MCF 10A (cell line): ENCODE measurements at regions not wholly inside any gene's neighbourhood (a gene's known extent, or its start where the extent isn't known, plus 50 kb on each side); places are given as distances from the start of the nearest gene placed in this dataset.

Experiments
- BruUV-seq: library from RNA; stranded (reverse); fragments of 400-500 nt; replicated peaks from 2 replicates; lab custom pipeline; 2021; lab: Mats Ljungman, UMichigan
- CTCF ChIA-PET: fragments of 300-600 bp; sonication (Branson Sonifier 250); formaldehyde crosslinking; extraction: SDS; loops from one replicate; lab custom pipeline; 2021; ENCODE audit warnings: antibody characterized with exemption, inconsistent platforms; lab: Yijun Ruan, JAX
- POLR2A ChIA-PET: fragments of 300-600, 350-650 bp; sonication (Branson Sonifier 250); formaldehyde crosslinking; extraction: SDS; loops from one replicate; lab custom pipeline; 2020; ENCODE audit warnings: antibody characterized with exemption, inconsistent platforms; lab: Yijun Ruan, JAX
- DNase-seq: peaks from one replicate; pipeline ENCODE4 v3.0.0-alpha.2; 2018; ENCODE audit not compliant: unreplicated experiment
- H3K27ac Mint-ChIP-seq: one replicate; pipeline ENCODE4 v1.8.0; 2022; ENCODE audit warnings: mild to moderate bottlenecking, low read depth, mixed read lengths; ENCODE audit not compliant: unreplicated experiment
- H3K27me3 Mint-ChIP-seq: one replicate; pipeline ENCODE4 v1.8.0; 2022; ENCODE audit warnings: mixed read lengths; ENCODE audit not compliant: insufficient read depth, unreplicated experiment
- H3K36me3 Mint-ChIP-seq: one replicate; pipeline ENCODE4 v1.8.0; 2022; ENCODE audit warnings: mild to moderate bottlenecking, moderate library complexity, mixed read lengths; ENCODE audit not compliant: insufficient read depth, unreplicated experiment
- H3K4me1 Mint-ChIP-seq: one replicate; pipeline ENCODE4 v1.8.0; 2022; ENCODE audit warnings: mixed read lengths; ENCODE audit not compliant: insufficient read depth, unreplicated experiment
- H3K4me3 Mint-ChIP-seq: one replicate; pipeline ENCODE4 v1.8.0; 2022; ENCODE audit warnings: mild to moderate bottlenecking, moderate library complexity, mixed read lengths; ENCODE audit not compliant: unreplicated experiment
- H3K9me3 Mint-ChIP-seq: one replicate; pipeline ENCODE4 v1.8.0; 2022; ENCODE audit warnings: mixed read lengths; ENCODE audit not compliant: unreplicated experiment
- intact Hi-C: fragments of 100-400 bp; cut with micrococcal nuclease; formaldehyde crosslinking; loops from 2 replicates; pipeline ENCODE4 v1.14.1; 2022
- TF ChIP-seq, protein P1 (sequence below): fragments of 200-600 bp; IDR thresholded peaks from one replicate; pipeline ENCODE4 v1.8.0; 2022; ENCODE audit warnings: antibody characterized with exemption, mild to moderate bottlenecking; ENCODE audit not compliant: unreplicated experiment

DNA sequence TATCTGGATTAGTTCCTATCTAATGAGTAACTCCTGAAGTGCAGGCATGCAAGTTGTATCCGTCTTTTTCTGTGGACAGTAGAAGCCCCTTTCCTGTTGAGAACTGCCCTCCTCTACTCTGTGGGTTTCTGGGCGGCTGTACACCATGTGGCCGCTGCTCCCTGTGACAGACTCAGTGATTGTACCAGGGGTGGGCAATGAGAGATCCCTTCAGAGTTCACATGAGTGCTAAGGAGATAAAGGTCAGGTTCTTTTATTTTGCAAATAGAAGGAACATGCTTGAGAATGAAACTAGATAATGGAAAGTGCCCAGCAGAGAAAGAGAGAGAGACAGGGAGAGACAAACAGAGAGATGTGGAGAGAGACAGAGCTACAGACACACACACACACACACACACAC lies 76.4 kb upstream of the TAPT1 start:
- Mint-ChIP-seq H3K27me3 (peaks cover 15% of the 10 kb centered on the region), H3K9me3 (peaks cover under 1% of the 10 kb centered on the region), H3K36me3 (no peaks in the 10 kb centered on the region), H3K27ac (no peak overlapping the region), H3K4me3 (no peak overlapping the region), H3K4me1 (no peaks in the 10 kb centered on the region)
- TF ChIP-seq, protein P1, sequence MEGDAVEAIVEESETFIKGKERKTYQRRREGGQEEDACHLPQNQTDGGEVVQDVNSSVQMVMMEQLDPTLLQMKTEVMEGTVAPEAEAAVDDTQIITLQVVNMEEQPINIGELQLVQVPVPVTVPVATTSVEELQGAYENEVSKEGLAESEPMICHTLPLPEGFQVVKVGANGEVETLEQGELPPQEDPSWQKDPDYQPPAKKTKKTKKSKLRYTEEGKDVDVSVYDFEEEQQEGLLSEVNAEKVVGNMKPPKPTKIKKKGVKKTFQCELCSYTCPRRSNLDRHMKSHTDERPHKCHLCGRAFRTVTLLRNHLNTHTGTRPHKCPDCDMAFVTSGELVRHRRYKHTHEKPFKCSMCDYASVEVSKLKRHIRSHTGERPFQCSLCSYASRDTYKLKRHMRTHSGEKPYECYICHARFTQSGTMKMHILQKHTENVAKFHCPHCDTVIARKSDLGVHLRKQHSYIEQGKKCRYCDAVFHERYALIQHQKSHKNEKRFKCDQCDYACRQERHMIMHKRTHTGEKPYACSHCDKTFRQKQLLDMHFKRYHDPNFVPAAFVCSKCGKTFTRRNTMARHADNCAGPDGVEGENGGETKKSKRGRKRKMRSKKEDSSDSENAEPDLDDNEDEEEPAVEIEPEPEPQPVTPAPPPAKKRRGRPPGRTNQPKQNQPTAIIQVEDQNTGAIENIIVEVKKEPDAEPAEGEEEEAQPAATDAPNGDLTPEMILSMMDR = no peak
- BruUV-seq = no TSS peak
- no peak for DNase-seq
- ChIA-PET CTCF (interaction anchor here (0.6 to 3.0 kb wide), 6 partner anchors 9 to 802 kb away, joined by 3 to 17 read pairs (median 4); no protein-coding TSS in a partner anchor), POLR2A (interaction anchor here (0.6 kb wide), 1 partner anchor 40 kb away, joined by 3 read pairs; no protein-coding TSS in a partner anchor)
- intact Hi-C loops = no loop called here

GRCh38 chr4:16297003-16297402 lies 70.7 kb upstream of the TAPT1 start:
- BruUV-seq = no TSS peak
- DNase-seq = no peak
- no peaks in the 10 kb centered on the region for H3K36me3 Mint-ChIP-seq
- intact Hi-C loops = loop anchor here (10.0 kb wide), 1 partner anchor 618 kb away; no protein-coding TSS in a partner anchor
- ChIA-PET CTCF (interaction anchor here (0.6 to 7.9 kb wide), 7 partner anchors 23 to 1028 kb away, joined by 3 to 100 read pairs (median 3); partner anchors contain the start of gene LDB2), POLR2A (interaction anchor here (0.7 kb wide), 1 partner anchor 65 kb away, joined by 3 read pairs; no protein-coding TSS in a partner anchor)
- TF ChIP-seq, protein P1 = no peak
- H3K27me3 Mint-ChIP-seq = peaks cover 23% of the 10 kb centered on the region
- H3K4me1 Mint-ChIP-seq = no peaks in the 10 kb centered on the region
- H3K4me3 Mint-ChIP-seq = no peak overlapping the region
- H3K27ac Mint-ChIP-seq = no peak overlapping the region
- H3K9me3 Mint-ChIP-seq = peaks cover 8% of the 10 kb centered on the region

DNA sequence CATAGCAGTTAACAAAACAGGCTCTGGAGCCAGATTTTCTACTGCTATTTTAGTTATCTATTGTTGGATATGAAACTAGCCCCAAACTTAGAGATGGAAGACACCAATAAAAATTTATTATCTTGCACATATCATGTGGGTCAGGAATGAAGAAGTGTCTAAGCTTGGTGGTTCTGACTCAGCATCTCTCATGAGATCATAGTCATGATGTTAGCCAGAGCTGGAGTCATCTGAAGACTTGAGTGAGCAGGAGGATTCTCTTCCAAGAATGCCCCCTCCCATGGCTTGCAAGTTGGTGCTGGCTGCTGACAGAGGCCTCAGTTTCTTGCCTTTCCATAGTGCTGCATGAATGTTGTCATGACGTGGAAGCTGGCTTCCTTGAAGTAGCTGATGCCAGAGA lies 68.2 kb upstream of the TAPT1 start:
- TF ChIP-seq, protein P1 = no peak
- Mint-ChIP-seq H3K27me3 (peaks cover 22% of the 10 kb centered on the region), H3K27ac (no peak overlapping the region), H3K4me1 (peaks cover 6% of the 10 kb centered on the region), H3K36me3 (no peaks in the 10 kb centered on the region), H3K4me3 (no peak overlapping the region), H3K9me3 (peaks cover 8% of the 10 kb centered on the region)
- ChIA-PET POLR2A (interaction anchor here (0.6 kb wide), 1 partner anchor 101 kb away, joined by 3 read pairs; no protein-coding TSS in a partner anchor), CTCF (interaction anchor here (0.6 to 7.9 kb wide), 7 partner anchors 9 to 1029 kb away, joined by 3 to 100 read pairs (median 3); no protein-coding TSS in a partner anchor)
- intact Hi-C loops = loop anchor here (10.0 kb wide), 1 partner anchor 620 kb away; no protein-coding TSS in a partner anchor
- no peak for DNase-seq
- BruUV-seq = no TSS peak

DNA sequence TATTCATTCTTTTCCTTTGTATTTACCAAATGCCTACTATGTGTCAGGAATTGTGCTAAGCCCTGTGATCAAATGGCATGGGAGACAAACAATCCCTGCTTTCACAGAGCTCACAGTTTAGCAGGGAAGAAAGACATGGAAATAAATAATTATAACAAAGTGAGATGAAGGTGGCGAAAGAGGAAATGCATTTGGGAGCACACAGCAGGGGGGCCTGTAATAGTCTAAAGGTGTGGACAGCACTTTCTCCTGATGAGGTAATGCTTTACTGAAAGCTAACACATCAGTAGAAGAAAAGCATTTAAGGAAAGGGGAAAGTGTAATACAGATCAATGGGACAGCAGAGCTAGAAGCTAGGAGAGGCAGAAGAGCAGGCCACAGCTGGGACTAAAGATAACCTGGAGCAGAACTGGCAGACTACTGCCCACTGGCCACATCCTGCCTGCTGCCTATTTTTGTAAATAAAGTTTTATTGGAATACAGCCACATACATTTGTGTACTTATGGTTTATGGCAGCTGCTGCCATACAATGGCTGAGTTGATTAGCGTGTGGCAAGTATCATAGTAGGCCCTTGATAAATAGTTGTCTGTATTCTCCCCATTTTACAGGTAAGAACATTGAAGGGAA lies 67.1 kb upstream of the TAPT1 start:
- TF ChIP-seq, protein P1 = no peak
- POLR2A ChIA-PET = no interaction called here
- Mint-ChIP-seq H3K4me3 (no peak overlapping the region), H3K4me1 (peaks cover 6% of the 10 kb centered on the region), H3K27ac (no peak overlapping the region), H3K27me3 (peaks cover 22% of the 10 kb centered on the region), H3K36me3 (no peaks in the 10 kb centered on the region), H3K9me3 (peaks cover 8% of the 10 kb centered on the region)
- peak; percentile 10 for DNase-seq
- CTCF ChIA-PET = interaction anchor here (0.9 to 7.9 kb wide), 9 partner anchors 8 to 1154 kb away, joined by 3 to 100 read pairs (median 4); no protein-coding TSS in a partner anchor
- no TSS peak for BruUV-seq
- intact Hi-C loops = loop anchor here (10.0 kb wide), 1 partner anchor 621 kb away; no protein-coding TSS in a partner anchor
